ENCODE measurements at regions not wholly inside any gene's neighbourhood (a gene's known extent, or its start where the extent isn't known, plus 50 kb on each side); places are given as distances from the start of the nearest gene placed in this dataset.
"Not testable (repeated sequence)": the region's sequence is repeated elsewhere in the genome, so short reads cannot be mapped to it uniquely, and the experiment has no call there.

DNA sequence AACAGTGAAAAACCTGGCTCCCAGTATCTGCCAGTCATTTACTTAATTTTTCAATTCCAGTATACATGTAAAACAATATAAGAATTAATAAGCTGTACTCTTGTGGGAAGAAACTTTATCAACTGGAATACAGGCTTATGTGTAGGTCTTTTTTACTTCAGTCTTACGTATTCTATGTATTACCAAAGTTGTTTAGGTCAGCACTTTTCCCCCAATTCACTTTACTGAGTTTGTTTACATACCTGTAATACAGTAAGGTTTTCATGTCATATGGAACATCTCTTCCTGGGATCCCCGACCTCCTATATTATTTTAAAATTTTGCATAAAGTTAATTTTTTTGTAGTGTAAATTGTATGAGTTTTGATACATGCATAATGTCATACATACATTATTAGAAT is 181.8 kb upstream of the OLFM3 start:
- no peak overlapping the region for H3K4me3 ChIP-seq (ENCODE audit: low read depth, low read length)
- H3K9me3 ChIP-seq (ENCODE audit: control insufficient read depth, insufficient read depth, low read length): no peaks in the 10 kb centered on the region
- H3K36me3 ChIP-seq (ENCODE audit: control insufficient read depth, insufficient read depth, low read length): no peaks in the 10 kb centered on the region
- no peak overlapping the region for H3K9ac ChIP-seq (ENCODE audit: low read depth, low read length)
- no peaks in the 10 kb centered on the region for H3K27me3 ChIP-seq (ENCODE audit: control insufficient read depth, insufficient read depth, low read length)
- 0 out of 2 replicates have a peak, but pooled peaks cover 2% of the 10 kb centered on the region for H3K4me1 ChIP-seq (ENCODE audit: control insufficient read depth, insufficient read depth, low read length)
- H3K27ac ChIP-seq (ENCODE audit: low read depth, low read length): no peak overlapping the region

- Histone ChIP-seq H3K27me3 (ENCODE audit: control insufficient read depth, insufficient read depth, low read length) (no peaks in the 10 kb centered on the region), H3K4me1 (ENCODE audit: control insufficient read depth, insufficient read depth, low read length) (0 out of 2 replicates have a peak, but pooled peaks cover 2% of the 10 kb centered on the region), H3K4me3 (ENCODE audit: low read depth, low read length) (no peak overlapping the region), H3K36me3 (ENCODE audit: control insufficient read depth, insufficient read depth, low read length) (no peaks in the 10 kb centered on the region), H3K9me3 (ENCODE audit: control insufficient read depth, insufficient read depth, low read length) (no peaks in the 10 kb centered on the region), H3K9ac (ENCODE audit: low read depth, low read length) (no peak overlapping the region), H3K27ac (ENCODE audit: low read depth, low read length) (no peak overlapping the region)
These were observed 177.6 kb upstream of the OLFM3 start for GRCh38 chr1:102174259-102174863.

- Histone ChIP-seq H3K4me1 (ENCODE audit: control insufficient read depth, insufficient read depth, low read length) (0 out of 2 replicates have a peak, but pooled peaks cover 2% of the 10 kb centered on the region), H3K9ac (ENCODE audit: low read depth, low read length) (no peak overlapping the region), H3K9me3 (ENCODE audit: control insufficient read depth, insufficient read depth, low read length) (no peaks in the 10 kb centered on the region), H3K4me3 (ENCODE audit: low read depth, low read length) (no peak overlapping the region), H3K36me3 (ENCODE audit: control insufficient read depth, insufficient read depth, low read length) (no peaks in the 10 kb centered on the region), H3K27ac (ENCODE audit: low read depth, low read length) (no peak overlapping the region), H3K27me3 (ENCODE audit: control insufficient read depth, insufficient read depth, low read length) (no peaks in the 10 kb centered on the region)
These were observed 175.5 kb upstream of the OLFM3 start for GRCh38 chr1:102172200-102172599.

DNA sequence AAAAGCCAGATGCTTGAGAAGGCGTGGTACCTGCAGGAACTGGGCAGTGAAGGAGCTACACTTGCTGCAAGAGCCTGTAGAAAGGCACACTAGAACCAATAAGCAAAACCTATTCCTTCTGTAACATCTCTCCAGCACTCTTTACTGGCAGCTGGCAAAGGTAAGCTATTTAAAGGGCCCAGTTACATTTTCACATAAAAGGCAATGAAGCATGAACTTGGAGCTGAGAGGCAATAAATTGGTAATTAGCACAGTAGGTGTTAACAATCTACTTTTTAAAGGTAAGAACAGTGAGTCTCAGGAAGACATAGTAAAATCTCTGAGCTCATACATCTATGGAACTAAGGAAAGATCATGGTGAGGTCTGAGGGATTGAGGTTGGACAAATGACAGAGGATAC is 167.1 kb upstream of the OLFM3 start:
- Histone ChIP-seq H3K27ac (ENCODE audit: low read depth, low read length) (no peak overlapping the region), H3K4me1 (ENCODE audit: control insufficient read depth, insufficient read depth, low read length) (peaks cover 24% of the 10 kb centered on the region), H3K9me3 (ENCODE audit: control insufficient read depth, insufficient read depth, low read length) (no peaks in the 10 kb centered on the region), H3K9ac (ENCODE audit: low read depth, low read length) (no peak overlapping the region), H3K36me3 (ENCODE audit: control insufficient read depth, insufficient read depth, low read length) (no peaks in the 10 kb centered on the region), H3K27me3 (ENCODE audit: control insufficient read depth, insufficient read depth, low read length) (no peaks in the 10 kb centered on the region), H3K4me3 (ENCODE audit: low read depth, low read length) (no peak overlapping the region)

- H3K36me3 ChIP-seq (ENCODE audit: control insufficient read depth, insufficient read depth, low read length): no peaks in the 10 kb centered on the region
- no peak overlapping the region for H3K9ac ChIP-seq (ENCODE audit: low read depth, low read length)
- H3K27ac ChIP-seq (ENCODE audit: low read depth, low read length): no peak overlapping the region
- H3K27me3 ChIP-seq (ENCODE audit: control insufficient read depth, insufficient read depth, low read length): no peaks in the 10 kb centered on the region
- H3K4me1 ChIP-seq (ENCODE audit: control insufficient read depth, insufficient read depth, low read length): peaks cover 8% of the 10 kb centered on the region
- H3K9me3 ChIP-seq (ENCODE audit: control insufficient read depth, insufficient read depth, low read length): no peaks in the 10 kb centered on the region
- no peak overlapping the region for H3K4me3 ChIP-seq (ENCODE audit: low read depth, low read length)
These were observed 154.5 kb upstream of the OLFM3 start for GRCh38 chr1:102151242-102151641.

DNA sequence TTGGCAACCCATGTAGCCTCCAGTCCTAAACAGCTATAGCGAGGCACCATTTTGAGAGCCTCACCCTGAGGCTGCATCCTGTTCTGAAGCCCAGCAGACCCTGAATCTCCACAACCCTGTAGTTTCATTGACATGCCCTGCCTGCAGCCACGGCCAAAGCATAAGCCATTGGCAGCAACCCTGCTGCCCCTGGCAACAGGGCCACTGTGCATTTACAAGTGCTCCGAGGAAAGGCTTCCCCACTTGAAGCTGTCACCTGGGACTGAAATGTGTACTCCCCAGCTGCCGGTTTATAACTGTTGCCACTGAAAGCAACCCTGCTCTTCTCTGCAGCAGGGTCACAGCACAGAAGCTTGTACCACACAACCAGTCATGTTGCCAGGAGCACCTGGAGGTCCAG is 124.2 kb upstream of the OLFM3 start:
- H3K9me3 ChIP-seq (ENCODE audit: control insufficient read depth, insufficient read depth, low read length): no peaks in the 10 kb centered on the region
- H3K4me3 ChIP-seq (ENCODE audit: low read depth, low read length): no peak overlapping the region
- no peak overlapping the region for H3K27ac ChIP-seq (ENCODE audit: low read depth, low read length)
- no peaks in the 10 kb centered on the region for H3K27me3 ChIP-seq (ENCODE audit: control insufficient read depth, insufficient read depth, low read length)
- H3K9ac ChIP-seq (ENCODE audit: low read depth, low read length): no peak overlapping the region
- no peaks in the 10 kb centered on the region for H3K36me3 ChIP-seq (ENCODE audit: control insufficient read depth, insufficient read depth, low read length)
- peaks cover 5% of the 10 kb centered on the region; the same call in 1 of the 2 replicates for H3K4me1 ChIP-seq (ENCODE audit: control insufficient read depth, insufficient read depth, low read length)

DNA sequence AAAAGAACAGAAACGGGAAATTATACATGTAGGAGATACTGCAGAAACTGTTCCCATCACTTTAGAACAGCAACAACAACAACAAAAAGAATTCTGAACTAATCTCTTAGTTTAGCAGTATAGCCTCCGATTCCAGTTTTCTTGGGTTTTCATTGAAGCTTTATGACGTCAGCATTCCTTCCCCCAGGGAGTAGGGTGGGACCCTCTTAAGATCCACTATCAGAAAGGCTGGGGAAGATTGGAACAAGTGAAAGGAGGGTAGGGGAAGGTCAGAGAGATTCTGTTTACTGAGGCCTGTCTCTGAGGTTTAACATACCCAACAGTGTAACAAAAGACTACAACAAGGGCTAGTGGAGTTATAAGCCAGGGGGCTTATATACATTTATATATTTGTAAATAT is 121.4 kb upstream of the OLFM3 start:
- Histone ChIP-seq H3K4me1 (ENCODE audit: control insufficient read depth, insufficient read depth, low read length) (peaks cover 12% of the 10 kb centered on the region), H3K27me3 (ENCODE audit: control insufficient read depth, insufficient read depth, low read length) (no peaks in the 10 kb centered on the region), H3K36me3 (ENCODE audit: control insufficient read depth, insufficient read depth, low read length) (no peaks in the 10 kb centered on the region), H3K9ac (ENCODE audit: low read depth, low read length) (no peak overlapping the region), H3K9me3 (ENCODE audit: control insufficient read depth, insufficient read depth, low read length) (no peaks in the 10 kb centered on the region), H3K4me3 (ENCODE audit: low read depth, low read length) (no peak overlapping the region), H3K27ac (ENCODE audit: low read depth, low read length) (no peak overlapping the region)

- H3K9ac ChIP-seq (ENCODE audit: low read depth, low read length): no peak overlapping the region
- H3K36me3 ChIP-seq (ENCODE audit: control insufficient read depth, insufficient read depth, low read length): no peaks in the 10 kb centered on the region
- no peak overlapping the region for H3K27ac ChIP-seq (ENCODE audit: low read depth, low read length)
- H3K4me3 ChIP-seq (ENCODE audit: low read depth, low read length): no peak overlapping the region
- H3K27me3 ChIP-seq (ENCODE audit: control insufficient read depth, insufficient read depth, low read length): no peaks in the 10 kb centered on the region
- peaks cover 16% of the 10 kb centered on the region for H3K9me3 ChIP-seq (ENCODE audit: control insufficient read depth, insufficient read depth, low read length)
- H3K4me1 ChIP-seq (ENCODE audit: control insufficient read depth, insufficient read depth, low read length): peaks cover 32% of the 10 kb centered on the region
These were observed 113.9 kb upstream of the OLFM3 start for GRCh38 chr1:102110586-102110985.

DNA sequence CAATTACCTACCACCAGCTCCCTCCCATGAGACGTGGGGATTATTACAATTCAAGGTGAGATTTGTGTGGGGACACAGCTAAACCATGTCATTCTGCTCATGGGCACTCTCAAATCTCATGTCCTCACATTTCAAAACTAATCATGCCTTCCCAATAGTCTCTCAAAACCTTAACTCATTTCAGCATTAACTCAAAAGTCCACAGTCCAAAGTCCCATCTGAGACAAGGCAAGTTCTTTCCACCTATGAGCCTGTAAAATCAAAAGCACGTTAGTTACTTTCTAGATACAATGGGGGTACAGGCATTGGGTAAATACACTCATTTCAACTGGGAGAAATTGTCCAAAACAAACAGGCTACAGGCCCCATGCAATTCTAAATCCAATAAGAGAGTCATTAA is 112.8 kb upstream of the OLFM3 start:
- H3K9ac ChIP-seq (ENCODE audit: low read depth, low read length); H3K27me3 ChIP-seq (ENCODE audit: control insufficient read depth, insufficient read depth, low read length); H3K36me3 ChIP-seq (ENCODE audit: control insufficient read depth, insufficient read depth, low read length); H3K4me3 ChIP-seq (ENCODE audit: low read depth, low read length); H3K27ac ChIP-seq (ENCODE audit: low read depth, low read length): not testable (repeated sequence)
- H3K4me1 ChIP-seq (ENCODE audit: control insufficient read depth, insufficient read depth, low read length): peaks cover 34% of the 10 kb centered on the region
- peaks cover 16% of the 10 kb centered on the region for H3K9me3 ChIP-seq (ENCODE audit: control insufficient read depth, insufficient read depth, low read length)

DNA sequence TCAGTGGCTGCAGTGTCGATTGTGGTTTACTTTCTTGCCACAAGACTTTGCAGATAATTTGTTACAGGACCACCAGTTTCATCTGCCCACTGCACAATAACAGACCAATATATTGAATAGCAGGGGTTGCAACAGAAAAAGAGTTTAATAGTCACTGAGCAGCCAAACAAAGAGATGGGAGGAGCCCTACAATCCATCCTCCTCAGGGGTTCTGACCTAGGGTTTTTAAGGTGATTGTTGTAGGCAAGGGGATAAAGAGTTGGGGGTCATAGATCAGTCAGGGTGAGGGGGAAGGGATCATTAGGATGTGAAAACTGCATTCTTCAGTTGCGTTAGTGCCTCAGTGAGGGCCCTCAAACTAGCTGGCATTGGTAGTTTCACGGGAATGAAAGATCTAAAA is 110.7 kb upstream of the OLFM3 start:
- H3K4me3 ChIP-seq (ENCODE audit: low read depth, low read length): peak overlapping the region; percentile 46
- H3K9me3 ChIP-seq (ENCODE audit: control insufficient read depth, insufficient read depth, low read length): peaks cover 16% of the 10 kb centered on the region
- H3K9ac ChIP-seq (ENCODE audit: low read depth, low read length): no peak overlapping the region
- H3K4me1 ChIP-seq (ENCODE audit: control insufficient read depth, insufficient read depth, low read length): peaks cover 36% of the 10 kb centered on the region
- H3K27me3 ChIP-seq (ENCODE audit: control insufficient read depth, insufficient read depth, low read length): no peaks in the 10 kb centered on the region
- H3K36me3 ChIP-seq (ENCODE audit: control insufficient read depth, insufficient read depth, low read length): no peaks in the 10 kb centered on the region
- peak overlapping the region; percentile 72 for H3K27ac ChIP-seq (ENCODE audit: low read depth, low read length)

DNA sequence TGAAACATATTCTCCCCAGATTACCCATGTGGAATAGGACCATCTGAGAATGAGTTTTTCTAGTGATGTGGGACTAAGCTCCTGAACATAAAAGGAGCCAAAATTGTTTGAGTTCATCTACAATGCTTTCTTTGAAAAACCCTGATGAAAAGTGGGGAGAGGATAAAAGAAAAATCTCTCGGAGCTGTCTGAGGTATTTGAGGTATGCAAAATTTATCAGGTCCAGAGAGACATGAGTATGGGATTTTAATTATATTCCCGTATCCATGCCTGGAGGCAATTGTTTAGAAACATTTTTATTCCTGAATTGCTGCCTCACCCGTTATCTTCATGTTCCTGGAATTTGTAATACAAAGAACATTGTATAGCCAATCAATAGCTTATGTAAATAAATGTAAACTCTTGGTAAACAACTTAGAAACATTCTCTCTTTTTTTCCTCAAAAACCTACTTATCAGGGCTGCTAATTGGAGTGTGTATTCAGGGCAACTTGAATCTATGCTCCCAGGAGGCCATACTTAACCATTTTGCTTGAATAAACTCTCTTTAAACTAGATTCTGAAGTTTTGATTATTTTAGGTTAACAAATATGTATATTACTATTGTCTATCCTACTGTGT is 109.3 kb upstream of the OLFM3 start:
- H3K36me3 ChIP-seq (ENCODE audit: control insufficient read depth, insufficient read depth, low read length): no peaks in the 10 kb centered on the region
- peaks cover 16% of the 10 kb centered on the region for H3K9me3 ChIP-seq (ENCODE audit: control insufficient read depth, insufficient read depth, low read length)
- H3K4me1 ChIP-seq (ENCODE audit: control insufficient read depth, insufficient read depth, low read length): peaks cover 50% of the 10 kb centered on the region
- H3K27ac ChIP-seq (ENCODE audit: low read depth, low read length): peak overlapping the region; percentile 43
- no peaks in the 10 kb centered on the region for H3K27me3 ChIP-seq (ENCODE audit: control insufficient read depth, insufficient read depth, low read length)
- H3K4me3 ChIP-seq (ENCODE audit: low read depth, low read length): no peak overlapping the region
- no peak overlapping the region for H3K9ac ChIP-seq (ENCODE audit: low read depth, low read length)
